NCI-H2227 (cell line): ENCODE measurements at regions not wholly inside any gene's neighbourhood (a gene's known extent, or its start where the extent isn't known, plus 50 kb on each side); places are given as distances from the start of the nearest gene placed in this dataset.

Source experiments
- DNase-seq: peaks from one replicate; lab custom pipeline; 2025; ENCODE audit not compliant: unreplicated experiment; lab: John Stamatoyannopoulos, UW

GRCh38 chr16:65441501-65441900, 319.6 kb upstream of the CDH11 start:
- no peak for DNase-seq

DNA sequence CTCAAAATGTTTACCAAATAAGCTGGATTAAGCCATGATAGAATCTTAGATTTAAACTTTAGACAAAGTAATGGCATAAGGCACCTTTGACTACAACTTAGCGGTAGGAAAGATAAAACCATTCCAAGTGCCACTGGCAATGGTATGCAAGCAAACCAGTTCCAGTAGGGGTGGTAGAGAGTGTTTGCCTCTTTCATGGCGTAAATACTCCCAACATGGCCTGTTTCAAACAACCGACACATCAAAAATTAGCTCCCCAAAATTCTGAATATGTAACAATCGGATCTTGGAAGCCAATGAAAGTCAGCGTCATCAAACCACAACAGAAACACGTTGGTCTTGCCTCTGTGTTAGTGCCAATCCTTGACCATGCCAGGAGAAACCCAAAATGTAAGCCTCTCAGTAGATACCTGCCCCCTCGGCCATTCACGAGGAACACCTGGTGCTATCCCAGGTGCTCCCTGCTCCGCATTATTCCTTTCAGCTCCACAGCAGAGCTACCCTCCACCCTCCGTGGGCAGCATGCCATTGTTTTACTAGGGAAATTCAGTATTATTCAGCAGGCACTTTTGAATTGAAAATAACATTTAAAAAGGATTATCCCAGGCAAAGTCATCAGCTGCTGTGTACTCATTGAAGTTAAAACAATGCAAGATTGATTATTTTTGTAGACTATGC, 307.8 kb upstream of the CDH11 start:
- no peak for DNase-seq

DNA sequence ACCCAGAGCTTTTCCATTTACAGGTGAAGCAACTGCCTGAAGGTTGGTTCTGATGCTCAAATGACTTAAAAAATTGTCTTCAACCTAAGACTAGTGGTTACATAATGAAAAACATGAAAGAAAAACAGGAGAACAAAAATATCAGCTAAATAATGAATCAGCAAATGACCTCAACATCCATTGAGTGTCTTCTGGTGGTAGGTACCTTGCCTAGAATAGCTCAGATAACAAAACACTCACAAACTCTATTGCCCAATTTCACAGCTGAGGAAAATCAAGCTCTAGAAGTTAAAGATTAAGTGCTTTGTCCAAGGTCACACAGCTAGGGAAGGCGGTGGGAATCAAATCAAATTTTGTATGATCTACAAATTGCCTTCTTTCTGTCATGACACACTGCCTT, 304.6 kb upstream of the CDH11 start:
- DNase-seq = no peak

DNA sequence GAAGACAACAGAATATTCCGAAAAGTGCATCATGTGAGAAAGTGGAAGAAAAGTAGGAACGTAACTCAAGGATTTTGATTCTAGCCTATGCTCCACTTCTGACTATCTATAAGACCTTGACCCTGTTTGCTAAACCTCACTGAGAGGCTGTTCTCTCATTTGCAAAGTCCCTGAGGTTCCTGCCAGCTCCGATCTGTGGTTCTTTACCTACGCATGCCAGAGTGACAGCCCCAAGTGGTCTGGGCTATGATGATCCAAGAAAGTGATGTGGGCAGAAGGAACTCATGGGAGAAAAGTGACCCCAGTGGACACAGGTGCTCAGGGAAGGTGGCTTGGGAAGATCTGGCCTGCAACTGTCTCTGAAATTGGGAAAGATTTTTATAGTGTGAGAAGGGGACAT, 301.1 kb upstream of the CDH11 start:
- no peak for DNase-seq

- DNase-seq = no peak
These were observed 299.7 kb upstream of the CDH11 start for GRCh38 chr16:65421596-65421995.

DNA sequence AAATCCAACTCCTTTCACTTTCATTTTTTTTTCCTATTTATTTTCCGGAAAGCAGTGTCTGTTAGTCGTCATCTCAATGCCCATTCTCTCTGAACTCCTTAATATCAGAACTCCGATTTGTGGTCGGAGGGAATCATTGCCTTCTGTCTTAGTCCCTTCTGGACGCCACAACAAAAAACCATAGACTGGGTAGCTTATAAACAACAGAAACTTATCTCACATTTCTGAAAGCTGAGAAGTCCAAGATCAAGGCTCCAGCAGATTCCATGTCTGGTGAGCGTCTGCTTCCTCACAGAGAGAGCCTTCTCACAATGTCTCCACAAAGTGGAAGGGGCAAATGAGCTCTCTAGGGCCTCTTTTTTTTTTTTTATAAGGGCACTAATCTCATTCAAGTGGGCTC, 296.6 kb upstream of the CDH11 start:
- DNase-seq = no peak

GRCh38 chr16:65415460-65415859, 293.6 kb upstream of the CDH11 start:
- no peak for DNase-seq

DNA sequence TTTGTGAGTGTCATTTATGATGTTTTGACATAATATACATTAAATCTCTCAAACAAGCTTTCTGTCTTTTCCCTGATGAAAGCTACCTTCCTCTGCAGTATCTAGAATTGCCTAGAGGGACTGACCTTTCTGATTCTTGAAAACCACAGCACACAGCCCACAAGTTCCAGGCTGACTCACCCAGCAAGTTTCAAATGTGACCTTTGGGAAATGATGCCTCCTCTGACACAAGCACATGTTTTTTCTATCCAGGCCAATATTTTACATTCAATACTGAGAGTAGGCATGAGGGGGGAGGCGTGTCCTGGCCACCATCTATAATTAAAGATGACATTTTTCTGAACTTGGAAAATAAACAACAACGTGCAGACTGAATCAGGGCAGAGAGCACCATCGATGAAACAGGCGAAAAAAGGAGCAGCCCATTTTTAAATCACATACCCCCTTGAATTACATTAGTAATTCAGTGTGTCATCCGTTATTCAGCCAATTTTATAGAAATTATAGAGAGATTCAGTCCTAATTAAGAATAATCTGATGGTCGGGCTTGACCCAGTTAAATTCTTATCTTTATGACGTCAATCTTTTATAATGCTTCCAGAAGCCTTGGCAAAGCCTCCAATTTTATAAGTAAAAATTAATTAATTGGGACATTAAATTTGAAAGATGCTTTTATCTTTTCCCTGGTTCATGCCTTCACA, 292.6 kb upstream of the CDH11 start:
- DNase-seq = no peak

- DNase-seq = no peak
These were observed 292.0 kb upstream of the CDH11 start for GRCh38 chr16:65413861-65414260.

GRCh38 chr16:65410801-65411200, 288.9 kb upstream of the CDH11 start:
- no peak for DNase-seq

DNA sequence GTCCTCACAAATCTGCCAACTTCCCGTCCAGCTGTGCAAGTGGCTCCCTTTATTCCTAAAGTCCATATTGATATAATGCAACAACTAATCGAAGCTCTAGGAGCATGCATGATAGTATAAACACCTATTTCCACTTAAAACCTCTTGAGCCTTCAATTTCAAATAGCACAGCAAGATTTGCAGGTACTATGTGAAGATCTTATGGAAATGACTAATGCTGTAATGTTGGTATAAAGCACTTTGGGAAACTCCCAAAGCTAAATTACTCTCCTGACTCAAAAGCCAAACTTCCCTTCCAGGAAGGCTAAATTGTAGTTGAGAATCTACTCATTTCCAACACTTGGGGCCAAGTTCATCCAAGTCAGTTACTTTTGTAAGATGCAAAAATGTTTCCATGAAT, 287.6 kb upstream of the CDH11 start:
- DNase-seq = no peak

- no peak for DNase-seq
These were observed 285.1 kb upstream of the CDH11 start for GRCh38 chr16:65406933-65407332.

- DNase-seq = no peak
These were observed 284.3 kb upstream of the CDH11 start for GRCh38 chr16:65406116-65406515.

GRCh38 chr16:65394281-65394680, 272.4 kb upstream of the CDH11 start:
- no peak for DNase-seq

- no peak for DNase-seq
These were observed 271.1 kb upstream of the CDH11 start for GRCh38 chr16:65392806-65393565.

GRCh38 chr16:65388592-65388991, 266.7 kb upstream of the CDH11 start:
- DNase-seq = no peak

DNA sequence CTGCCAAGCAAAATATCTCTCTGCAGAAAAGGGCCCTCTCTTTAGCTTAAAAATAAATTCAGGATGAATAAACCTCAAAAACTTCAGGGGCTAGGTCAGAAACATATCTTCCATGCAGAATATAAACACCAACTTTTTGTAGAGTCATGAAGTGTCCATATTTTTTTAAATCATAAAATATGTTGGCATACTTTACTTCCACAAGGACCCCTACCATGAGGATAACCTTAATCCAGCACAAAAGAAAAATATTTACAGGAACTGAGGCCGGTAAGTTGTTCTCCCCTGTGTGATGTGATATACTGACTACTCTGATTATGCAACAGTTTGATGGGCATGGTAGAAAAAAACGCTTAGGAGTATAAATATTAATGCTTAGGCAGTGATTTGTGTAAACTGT, 264.8 kb upstream of the CDH11 start:
- DNase-seq = no peak

GRCh38 chr16:65384441-65384840, 262.6 kb upstream of the CDH11 start:
- DNase-seq = no peak

DNA sequence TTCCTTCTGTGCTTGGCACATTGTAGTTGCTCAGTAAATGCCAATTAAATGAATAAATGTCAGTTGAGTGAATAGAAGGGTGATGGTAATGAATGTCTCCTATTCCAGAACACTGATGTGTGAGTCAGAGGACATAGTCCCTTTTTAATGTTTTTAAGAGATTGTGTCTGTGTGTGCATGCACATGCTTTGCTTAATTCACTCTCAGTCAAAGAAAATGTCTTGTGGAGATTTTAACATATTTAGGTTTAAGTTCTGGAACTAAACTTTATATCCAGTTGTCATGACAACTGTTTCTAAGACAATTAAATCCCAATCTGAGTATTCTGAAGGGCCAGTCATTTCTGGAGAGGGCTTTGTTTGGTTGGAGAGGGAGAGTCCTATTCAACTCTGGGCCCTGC, 255.3 kb upstream of the CDH11 start:
- no peak for DNase-seq

- no peak for DNase-seq
These were observed 254.7 kb upstream of the CDH11 start for GRCh38 chr16:65376601-65377000.

DNA sequence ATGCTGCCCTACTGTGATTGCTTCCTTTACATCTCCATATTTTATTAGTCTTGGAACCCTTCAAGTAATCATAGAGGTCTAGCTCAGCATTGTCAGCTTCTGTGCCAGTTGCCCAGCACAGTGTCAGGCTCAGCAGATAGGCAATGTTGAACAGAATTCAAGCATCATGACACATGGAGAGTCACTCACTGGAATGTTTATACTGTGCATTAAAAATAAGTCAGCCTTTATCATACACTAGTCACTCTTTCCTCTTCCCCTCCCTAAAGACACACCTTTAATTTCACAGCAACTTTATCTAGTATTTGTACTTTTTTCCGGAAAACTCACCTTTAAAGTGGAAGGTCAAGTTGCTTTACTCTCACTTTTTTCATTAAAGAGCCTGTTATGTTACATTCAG, 253.8 kb upstream of the CDH11 start:
- DNase-seq = no peak

DNA sequence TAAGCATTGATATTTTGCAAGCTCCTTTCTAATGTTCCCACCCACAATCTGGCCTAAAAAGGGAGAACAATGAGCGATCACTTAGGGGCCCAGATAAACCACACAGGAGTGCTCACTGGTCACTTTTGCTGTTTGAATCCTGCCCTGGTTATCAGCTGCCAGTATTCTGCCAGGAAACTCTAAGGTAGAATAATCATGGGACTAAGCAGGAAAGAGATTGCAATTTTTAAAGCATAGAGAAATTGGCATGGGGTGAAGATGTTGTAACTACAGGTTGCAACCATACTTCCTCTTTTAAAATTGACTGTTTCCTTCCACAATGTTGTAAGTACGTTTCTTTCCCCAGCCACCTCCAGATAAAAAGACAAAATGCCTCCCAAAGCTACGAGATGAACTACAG, 251.2 kb upstream of the CDH11 start:
- DNase-seq = no peak
